C4-2B (cell line): ENCODE measurements at regions not wholly inside any gene's neighbourhood (a gene's known extent, or its start where the extent isn't known, plus 50 kb on each side); places are given as distances from the start of the nearest gene placed in this dataset.

Experiments
- ZFX ChIP-seq: fragments of 450-650 bp; IDR thresholded peaks from 2 replicates; pipeline ENCODE4 v1.6.1; 2017
- TF ChIP-seq, protein P1 (sequence below): fragments of 450-650 bp; conservative IDR thresholded peaks from 2 replicates; pipeline ENCODE4 v1.5.1; 2017; ENCODE audit warnings: mild to moderate bottlenecking

GRCh38 chr7:41582116-41582515 is 120.8 kb downstream of the INHBA start:
- TF ChIP-seq, protein P1, sequence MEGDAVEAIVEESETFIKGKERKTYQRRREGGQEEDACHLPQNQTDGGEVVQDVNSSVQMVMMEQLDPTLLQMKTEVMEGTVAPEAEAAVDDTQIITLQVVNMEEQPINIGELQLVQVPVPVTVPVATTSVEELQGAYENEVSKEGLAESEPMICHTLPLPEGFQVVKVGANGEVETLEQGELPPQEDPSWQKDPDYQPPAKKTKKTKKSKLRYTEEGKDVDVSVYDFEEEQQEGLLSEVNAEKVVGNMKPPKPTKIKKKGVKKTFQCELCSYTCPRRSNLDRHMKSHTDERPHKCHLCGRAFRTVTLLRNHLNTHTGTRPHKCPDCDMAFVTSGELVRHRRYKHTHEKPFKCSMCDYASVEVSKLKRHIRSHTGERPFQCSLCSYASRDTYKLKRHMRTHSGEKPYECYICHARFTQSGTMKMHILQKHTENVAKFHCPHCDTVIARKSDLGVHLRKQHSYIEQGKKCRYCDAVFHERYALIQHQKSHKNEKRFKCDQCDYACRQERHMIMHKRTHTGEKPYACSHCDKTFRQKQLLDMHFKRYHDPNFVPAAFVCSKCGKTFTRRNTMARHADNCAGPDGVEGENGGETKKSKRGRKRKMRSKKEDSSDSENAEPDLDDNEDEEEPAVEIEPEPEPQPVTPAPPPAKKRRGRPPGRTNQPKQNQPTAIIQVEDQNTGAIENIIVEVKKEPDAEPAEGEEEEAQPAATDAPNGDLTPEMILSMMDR = no peak
- no peak for TF ChIP-seq ZFX
